ENCODE measurements at regions not wholly inside any gene's neighbourhood (a gene's known extent, or its start where the extent isn't known, plus 50 kb on each side); places are given as distances from the start of the nearest gene placed in this dataset.
"Not testable (repeated sequence)": the region's sequence is repeated elsewhere in the genome, so short reads cannot be mapped to it uniquely, and the experiment has no call there.

- DNase-seq (ENCODE audit: low spot score) = no peak
These were observed 372.2 kb downstream of the NFIB start for GRCh38 chr9:13941714-13942113.

DNA sequence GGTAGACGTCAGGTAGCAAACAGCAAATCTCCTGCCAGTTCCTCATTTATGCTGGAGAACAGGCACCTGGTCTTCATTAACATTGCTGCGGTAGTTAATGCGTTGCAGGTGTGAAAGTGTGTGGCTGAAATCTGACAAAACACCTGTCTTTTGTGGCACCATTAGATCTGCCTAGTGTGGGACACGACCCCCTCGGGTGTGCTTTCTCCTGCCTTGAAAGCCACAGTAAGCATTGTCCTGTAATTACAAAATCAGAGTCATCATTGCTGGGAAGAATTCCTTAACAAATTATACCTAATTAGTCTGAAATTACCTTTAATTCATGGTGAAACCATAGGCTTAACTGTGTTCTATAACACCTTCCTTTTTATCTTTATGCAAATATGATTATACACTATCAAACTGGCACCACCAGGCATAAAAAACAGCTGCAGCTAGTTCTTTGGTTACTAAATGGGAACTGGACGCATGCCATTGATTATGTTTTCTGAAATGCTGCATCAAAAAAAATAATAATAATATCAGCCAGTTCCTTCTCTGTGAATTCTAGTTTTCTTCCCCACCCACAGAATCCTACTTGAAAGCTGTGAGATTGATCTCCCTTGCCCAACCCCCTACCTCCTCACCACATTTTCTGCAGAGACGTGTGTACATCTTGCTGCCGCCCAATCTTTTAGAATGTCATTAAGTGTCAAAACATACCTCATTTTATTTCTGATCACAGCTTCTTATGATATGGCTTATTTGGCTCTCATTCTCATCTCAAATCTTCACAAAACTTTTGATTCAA, 374.0 kb downstream of the NFIB start:
- DNase-seq (ENCODE audit: low spot score) = no peak

DNA sequence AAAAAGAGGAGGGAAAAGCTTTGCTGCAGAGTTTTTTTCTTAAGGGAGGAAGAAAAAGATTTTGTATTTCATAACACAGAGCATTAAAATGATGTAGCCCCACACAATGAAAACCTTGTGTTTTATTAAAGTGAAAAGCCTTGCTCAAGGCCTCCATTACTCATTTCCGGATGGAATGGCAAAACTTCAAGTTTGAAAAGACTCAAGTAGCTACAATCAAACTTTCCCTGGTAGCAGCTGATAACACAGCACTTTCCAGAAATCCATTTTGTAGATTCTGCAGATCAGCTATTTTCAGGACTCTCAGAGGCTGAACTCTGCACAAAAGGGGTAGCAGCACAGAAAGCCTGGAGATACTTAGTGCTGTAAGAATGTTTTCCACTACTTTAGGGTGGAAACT, 374.8 kb downstream of the NFIB start:
- DNase-seq (ENCODE audit: low spot score) = peak; percentile 59

DNA sequence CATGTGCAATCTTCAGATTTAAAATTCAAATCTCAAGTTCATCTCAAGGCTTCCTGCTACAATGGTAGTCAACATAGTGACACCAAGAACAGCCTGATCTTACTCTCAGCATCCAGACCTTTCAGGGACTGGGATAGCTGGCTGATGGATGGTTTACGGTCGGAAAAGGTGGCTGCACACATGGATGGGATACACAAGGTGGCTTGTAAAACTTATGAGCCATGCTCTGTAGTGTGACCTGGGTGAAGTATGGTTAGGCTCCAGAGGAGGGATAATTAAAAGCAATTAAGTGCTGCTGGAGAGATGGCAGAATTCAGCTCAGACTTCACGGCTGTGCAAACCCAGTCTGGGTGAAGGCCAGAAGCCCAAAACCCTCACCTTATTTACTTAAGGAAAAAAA, 379.5 kb downstream of the NFIB start:
- DNase-seq (ENCODE audit: low spot score) = no peak

- DNase-seq (ENCODE audit: low spot score) = no peak
These were observed 380.7 kb downstream of the NFIB start for GRCh38 chr9:13933268-13933656.

DNA sequence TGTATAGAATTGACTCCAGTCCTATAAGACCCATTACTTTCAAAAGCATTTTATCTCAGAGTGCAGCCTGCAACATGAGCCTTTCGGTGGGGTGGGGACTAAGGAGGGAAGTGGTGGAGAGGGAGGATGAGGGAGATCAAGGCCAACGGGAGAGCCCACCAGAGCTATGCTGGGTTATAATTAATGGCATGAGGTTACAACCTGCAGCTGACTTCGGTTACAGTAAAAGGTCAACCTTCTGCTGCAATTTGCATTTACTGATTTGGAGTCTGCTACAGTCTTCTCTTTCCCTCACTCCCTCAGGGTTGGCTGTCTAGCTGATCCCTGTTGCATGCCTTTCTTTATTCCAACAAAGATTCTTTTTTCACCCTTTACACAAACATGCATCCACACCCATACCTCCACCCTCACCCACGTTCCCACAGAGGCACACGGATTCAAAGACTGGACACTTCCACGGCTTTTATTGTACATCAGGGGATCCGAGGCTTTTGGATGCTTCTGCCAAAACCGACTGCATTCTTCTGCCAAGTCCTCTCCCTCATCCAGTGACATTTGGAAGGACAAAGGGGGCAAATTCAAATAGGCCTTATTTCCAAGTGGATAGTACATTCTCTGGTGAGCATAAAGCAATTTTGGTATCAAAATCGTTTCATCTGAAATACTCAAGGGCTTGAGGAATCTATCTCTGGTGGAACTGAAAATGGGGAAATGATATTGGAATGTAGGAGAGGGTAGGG, 381.2 kb downstream of the NFIB start:
- DNase-seq (ENCODE audit: low spot score) = no peak

DNA sequence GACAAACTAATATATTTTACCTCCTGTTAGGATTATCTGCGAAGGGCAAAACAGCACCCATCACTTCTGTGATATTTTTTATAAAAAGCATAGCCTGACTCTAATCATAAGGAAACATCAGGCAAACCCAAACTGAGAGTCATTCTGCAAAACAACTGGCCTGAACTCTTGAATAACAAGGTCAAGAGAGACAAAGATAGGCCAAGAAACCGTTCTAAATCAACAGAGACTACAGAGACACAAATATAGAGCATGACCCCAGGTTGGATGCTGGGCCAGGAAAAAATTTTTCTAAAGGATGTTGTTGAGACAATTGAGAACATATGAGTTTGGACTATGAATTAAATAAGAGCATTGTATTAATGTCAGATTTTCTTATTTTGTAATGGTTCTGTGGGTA, 384.9 kb downstream of the NFIB start:
- no peak for DNase-seq (ENCODE audit: low spot score)

- no peak for DNase-seq (ENCODE audit: low spot score)
These were observed 390.6 kb downstream of the NFIB start for GRCh38 chr9:13923381-13923780.

- no peak for DNase-seq (ENCODE audit: low spot score)
These were observed 393.4 kb downstream of the NFIB start for GRCh38 chr9:13920557-13920956.

DNA sequence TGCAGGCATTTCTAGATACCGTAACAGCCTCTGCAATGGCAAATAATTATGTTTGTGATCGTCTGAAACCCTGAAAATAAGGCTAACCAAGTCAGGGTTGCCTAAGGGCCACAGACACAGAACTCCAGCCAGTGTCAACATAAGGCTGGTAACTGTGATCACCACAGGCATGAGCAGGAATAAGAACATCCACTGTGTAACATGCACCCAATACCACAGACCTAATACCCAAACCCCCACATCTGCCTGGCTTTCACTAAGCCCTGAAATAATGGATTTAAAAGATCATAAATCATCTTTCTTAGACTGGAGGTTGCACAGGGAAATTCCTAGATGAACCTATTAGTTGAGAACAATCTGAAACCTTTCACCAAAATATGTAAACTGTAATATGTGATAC, 394.5 kb downstream of the NFIB start:
- no peak for DNase-seq (ENCODE audit: low spot score)

DNA sequence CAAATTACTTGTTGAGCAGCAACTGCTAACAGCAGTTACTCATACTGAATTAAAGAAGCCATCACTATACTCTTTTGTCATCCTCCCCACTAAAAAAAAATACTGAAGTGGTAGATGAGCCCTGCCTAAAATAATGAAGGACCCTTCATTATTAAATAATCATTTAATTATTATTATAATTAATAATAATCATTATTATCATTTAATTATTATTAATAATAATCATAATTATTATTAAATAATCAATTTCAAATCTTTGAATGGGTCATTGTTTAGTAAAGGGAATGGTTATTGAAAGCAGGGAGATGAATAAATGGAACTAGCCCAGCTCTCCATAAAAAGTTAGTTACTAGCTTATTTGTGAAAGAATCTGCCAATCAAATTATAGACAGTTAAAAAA, 396.4 kb downstream of the NFIB start:
- DNase-seq (ENCODE audit: low spot score) = no peak

GRCh38 chr9:13915591-13916301, 398.2 kb downstream of the NFIB start:
- no peak for DNase-seq (ENCODE audit: low spot score)

DNA sequence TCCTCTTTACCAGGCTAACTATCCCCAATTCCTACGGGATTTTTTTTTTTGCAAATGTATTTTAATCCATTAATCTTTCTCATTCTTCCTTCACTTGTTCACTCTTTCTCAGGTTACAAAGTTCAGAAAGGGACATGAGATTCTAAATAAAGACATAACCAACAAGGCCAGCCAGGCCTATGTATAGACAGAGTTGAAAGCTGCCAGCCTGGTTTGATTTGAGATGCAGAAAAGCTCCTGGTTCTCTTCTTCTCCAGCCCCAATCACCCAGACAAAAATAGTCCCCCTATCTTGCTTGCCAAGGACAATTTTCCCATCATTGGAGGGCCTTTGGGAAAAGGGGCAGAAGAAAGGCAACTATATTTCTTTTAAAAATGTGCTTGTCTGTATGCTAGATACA, 398.8 kb downstream of the NFIB start:
- no peak for DNase-seq (ENCODE audit: low spot score)

DNA sequence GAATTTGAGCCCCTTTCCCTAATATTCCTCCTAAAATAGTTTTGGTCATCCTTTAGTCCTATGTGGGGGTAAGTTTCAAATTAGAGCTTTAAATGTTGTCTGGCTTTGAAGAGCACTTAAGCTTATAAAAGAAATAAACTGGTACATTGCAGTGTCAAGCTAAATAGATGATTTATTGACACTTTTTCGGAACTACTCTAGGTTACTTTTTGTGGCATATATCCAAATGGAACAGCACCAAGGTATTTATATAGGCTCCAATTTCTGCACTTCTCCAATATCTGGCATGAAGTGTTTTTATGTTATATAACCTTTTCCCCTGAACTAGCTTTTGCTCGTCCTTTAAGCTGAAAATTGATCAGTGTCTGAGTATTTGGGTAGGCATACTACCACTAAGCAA, 402.5 kb downstream of the NFIB start:
- no peak for DNase-seq (ENCODE audit: low spot score)

- DNase-seq (ENCODE audit: low spot score) = not testable (repeated sequence)
These were observed 406.1 kb downstream of the NFIB start for GRCh38 chr9:13907842-13908241.

GRCh38 chr9:13904746-13905145, 409.2 kb downstream of the NFIB start:
- no peak for DNase-seq (ENCODE audit: low spot score)

DNA sequence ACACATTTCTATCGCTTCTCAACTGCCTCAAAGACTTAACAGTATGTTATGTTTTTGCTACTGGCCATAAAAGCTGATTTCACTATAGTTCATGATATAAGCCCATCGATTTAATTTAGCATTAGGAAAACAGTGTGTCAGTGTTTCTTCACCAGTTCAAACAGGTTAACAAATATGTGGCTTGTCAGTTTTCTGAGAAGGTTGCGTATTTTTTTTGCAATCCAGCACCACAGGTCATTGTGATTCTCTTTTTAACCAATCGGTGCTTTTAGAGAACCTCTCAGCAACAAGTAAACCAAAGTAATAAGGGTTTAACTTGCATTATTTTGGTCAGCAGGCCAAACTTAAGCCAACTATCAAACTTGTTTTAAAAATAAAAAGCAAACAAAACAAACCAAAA, 409.6 kb downstream of the NFIB start:
- DNase-seq (ENCODE audit: low spot score) = no peak

DNA sequence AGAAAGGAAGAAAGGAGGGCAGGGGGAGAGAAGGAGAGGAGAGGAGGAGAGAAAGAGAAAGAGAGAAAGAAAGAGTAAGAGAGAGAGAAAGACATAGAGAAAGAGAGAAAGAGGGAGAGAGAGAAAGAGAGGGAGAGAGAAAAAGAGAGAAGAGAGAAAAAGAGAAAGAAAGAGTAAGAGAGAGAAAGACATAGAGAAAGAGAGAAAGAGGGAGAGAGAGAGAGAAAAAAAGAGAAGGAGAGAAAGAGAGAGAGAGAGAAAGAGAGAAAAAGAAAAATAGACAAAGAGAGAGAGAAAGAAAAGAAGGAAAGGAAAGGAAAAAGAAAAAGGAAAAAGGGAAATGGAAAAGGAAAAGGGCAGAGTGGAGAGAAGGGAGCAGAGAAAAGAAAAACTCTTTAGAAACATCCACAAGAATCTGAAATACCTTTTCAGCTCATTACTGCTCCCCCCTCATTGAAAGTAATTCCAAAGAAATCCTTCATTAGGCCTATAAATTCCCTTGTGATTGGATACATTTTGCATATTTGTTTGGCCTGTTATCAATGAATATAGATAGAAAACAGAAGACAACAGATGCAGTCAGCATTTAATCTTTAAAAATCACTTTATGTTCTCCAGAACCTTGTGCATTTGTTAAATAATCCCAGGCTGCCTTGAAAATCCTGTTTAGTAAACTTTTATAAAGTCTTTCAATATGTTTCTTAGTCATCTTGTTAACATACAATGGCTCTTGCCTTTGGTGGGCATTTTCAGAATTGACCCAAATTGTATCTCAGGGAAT, 411.5 kb downstream of the NFIB start:
- DNase-seq (ENCODE audit: low spot score) = no peak

GRCh38 chr9:13901176-13901575, 412.8 kb downstream of the NFIB start:
- DNase-seq (ENCODE audit: low spot score) = no peak

GRCh38 chr9:13900449-13900848, 413.5 kb downstream of the NFIB start:
- no peak for DNase-seq (ENCODE audit: low spot score)

GRCh38 chr9:13899924-13900323, 414.0 kb downstream of the NFIB start:
- no peak for DNase-seq (ENCODE audit: low spot score)

DNA sequence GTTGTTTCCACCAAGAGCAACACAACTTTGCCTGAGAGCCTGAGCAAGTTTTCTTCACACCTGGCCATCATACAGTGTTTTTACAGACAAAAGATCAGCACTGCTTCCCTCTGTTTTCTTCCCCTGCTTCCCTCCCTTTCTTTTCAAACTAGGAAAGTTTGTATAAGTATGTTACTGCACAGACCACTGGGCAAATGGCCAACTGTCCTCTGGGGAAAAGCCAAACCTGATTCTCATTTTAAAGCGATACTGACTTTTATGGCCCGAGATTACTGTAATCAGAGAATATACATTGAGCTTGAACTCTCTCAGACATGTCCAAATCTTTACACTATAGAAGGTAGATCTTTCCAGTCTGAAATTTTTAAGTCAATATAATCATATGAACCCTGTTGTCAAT, 415.0 kb downstream of the NFIB start:
- DNase-seq (ENCODE audit: low spot score) = no peak

Measured in AG20443 (cell line).